ENCODE measurements at regions not wholly inside any gene's neighbourhood (a gene's known extent, or its start where the extent isn't known, plus 50 kb on each side); places are given as distances from the start of the nearest gene placed in this dataset.

DNA sequence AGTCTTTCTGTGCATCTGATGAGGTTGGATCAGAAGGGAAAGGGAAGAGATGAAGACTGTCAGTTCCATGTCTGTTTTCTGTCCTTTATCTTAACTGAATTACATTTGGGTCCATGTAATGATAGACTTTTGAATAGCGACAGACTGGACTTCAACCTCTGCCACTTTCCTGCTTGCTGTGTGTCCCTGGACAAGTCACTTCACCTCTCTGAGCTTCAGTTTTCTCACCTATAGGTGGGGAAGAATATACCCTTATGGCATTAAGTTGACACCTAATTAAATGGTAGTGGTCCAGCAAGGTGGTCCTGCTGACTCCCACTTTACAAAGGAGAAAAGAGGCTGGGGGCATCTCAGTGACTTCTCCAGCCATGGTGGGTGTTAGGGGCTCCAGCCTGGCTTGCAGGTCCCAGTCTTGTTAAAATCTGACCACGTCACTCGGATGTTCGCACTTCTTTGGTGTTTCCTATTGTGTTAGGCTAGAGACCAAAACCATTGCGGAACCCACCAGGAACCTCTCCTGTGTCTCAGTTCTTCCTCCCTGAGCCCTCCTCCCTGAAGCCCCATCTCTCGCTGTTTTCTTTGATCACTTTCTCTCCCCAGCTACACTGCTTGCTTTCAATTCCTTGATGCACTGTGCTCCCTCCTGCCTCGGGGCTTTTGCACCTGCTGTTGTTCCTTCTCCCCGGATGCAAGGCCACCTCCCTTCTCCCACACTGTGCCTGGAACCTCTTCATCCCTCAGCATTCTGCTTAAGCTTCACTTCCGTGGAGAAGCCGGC lies 256.5 kb downstream of the NSG2 start:
- Histone ChIP-seq H3K4me1 (no peaks in the 10 kb centered on the region), H3K9me3 (no peaks in the 10 kb centered on the region), H3K27me3 (peaks cover 4% of the 10 kb centered on the region), H3K4me3 (no peak overlapping the region), H3K36me3 (no peaks in the 10 kb centered on the region), H3K27ac (no peak overlapping the region)
- DNase-seq (no peak), ATAC-seq (no peak)
- intact Hi-C loops (cut with DNase I) = no loop called here
- TF ChIP-seq, protein P1, sequence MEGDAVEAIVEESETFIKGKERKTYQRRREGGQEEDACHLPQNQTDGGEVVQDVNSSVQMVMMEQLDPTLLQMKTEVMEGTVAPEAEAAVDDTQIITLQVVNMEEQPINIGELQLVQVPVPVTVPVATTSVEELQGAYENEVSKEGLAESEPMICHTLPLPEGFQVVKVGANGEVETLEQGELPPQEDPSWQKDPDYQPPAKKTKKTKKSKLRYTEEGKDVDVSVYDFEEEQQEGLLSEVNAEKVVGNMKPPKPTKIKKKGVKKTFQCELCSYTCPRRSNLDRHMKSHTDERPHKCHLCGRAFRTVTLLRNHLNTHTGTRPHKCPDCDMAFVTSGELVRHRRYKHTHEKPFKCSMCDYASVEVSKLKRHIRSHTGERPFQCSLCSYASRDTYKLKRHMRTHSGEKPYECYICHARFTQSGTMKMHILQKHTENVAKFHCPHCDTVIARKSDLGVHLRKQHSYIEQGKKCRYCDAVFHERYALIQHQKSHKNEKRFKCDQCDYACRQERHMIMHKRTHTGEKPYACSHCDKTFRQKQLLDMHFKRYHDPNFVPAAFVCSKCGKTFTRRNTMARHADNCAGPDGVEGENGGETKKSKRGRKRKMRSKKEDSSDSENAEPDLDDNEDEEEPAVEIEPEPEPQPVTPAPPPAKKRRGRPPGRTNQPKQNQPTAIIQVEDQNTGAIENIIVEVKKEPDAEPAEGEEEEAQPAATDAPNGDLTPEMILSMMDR (IDR thresholded peaks at IDR 0.05) = no peak

DNA sequence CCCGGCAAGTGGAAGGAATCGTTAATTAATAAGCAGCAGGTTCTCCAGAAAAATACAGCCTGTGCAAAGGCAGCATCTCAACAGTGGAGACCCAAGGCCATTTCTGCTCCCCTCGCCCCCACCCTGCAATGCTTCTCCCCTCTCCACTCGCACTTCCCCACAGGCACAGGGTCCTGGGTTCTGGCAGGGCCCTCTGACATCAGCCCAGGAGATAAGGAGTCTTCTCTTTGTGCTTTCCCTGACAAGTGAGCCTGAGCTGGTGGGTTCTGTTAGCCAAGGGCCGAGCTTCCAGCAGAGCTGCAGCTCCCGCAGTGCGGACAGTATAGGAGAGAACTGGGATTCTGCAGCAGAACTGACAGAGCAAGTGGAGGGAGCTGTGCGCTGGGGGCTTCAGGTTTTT lies 257.5 kb downstream of the NSG2 start:
- H3K27me3 ChIP-seq = peaks cover 4% of the 10 kb centered on the region
- TF ChIP-seq, protein P1 (IDR thresholded peaks at IDR 0.05) = no peak
- intact Hi-C loops (cut with DNase I) = no loop called here
- H3K36me3 ChIP-seq = no peaks in the 10 kb centered on the region
- ATAC-seq (no peak), DNase-seq (no peak)
- no peaks in the 10 kb centered on the region for H3K4me1 ChIP-seq
- H3K27ac ChIP-seq = no peak overlapping the region
- H3K4me3 ChIP-seq = no peak overlapping the region
- no peaks in the 10 kb centered on the region for H3K9me3 ChIP-seq

DNA sequence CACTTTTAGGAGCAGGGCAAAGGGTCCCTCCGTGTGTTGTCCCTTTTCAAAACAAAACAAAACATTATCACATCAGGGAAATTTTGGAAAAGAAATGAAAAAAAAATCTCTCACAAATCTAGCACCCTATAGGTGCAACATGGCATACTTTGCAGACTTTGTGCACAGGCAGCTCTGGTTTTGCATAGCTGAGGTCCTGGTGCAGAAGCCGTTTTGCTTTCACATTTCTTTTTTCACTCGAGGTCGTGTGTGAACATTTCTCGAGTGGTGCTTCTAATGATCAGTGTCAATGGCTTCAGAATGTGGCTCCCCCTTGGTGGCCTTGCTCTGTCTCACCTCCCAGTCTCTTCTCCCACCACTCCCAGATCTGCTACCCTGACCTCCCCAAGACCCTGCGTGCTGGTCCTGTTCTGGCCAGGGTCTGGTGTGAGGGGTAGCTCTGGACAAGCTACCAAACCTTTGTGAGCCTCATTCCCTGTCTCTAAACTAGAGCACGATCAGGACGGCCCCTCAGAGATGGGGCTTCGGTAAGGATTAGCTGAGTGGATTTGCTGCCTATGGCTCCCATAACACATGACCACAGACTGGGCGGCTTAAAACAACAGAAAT lies 258.0 kb downstream of the NSG2 start:
- Histone ChIP-seq H3K4me3 (no peak overlapping the region), H3K9me3 (no peaks in the 10 kb centered on the region), H3K27ac (no peak overlapping the region), H3K27me3 (peaks cover 4% of the 10 kb centered on the region), H3K36me3 (no peaks in the 10 kb centered on the region), H3K4me1 (no peaks in the 10 kb centered on the region)
- intact Hi-C loops (cut with DNase I) = no loop called here
- no peak for DNase-seq
- ATAC-seq = no peak
- TF ChIP-seq, protein P1 (IDR thresholded peaks at IDR 0.05) = no peak

DNA sequence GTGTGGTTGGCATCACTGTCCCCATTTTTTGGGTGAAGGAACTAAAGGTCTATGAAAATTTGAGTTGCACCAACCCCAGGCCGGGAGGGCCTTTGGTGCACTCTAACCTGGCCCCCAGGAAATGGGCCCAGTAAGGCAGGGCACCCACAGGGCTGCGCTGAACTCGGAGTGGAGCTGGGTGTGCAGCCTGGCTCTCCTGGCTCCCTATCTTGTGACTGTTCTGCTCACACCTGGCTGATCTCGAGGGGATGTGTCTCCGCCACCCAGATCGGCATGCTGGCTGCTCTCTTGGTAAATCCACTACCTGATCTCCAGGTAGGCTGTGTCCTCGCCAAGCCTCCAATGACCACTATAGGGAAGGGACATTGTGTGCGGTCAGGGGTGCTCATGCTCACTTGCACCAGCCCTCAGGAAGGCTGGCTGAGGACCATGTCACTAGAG lies 259.8 kb downstream of the NSG2 start:
- H3K27ac ChIP-seq = no peak overlapping the region
- peaks cover 4% of the 10 kb centered on the region for H3K27me3 ChIP-seq
- no peaks in the 10 kb centered on the region for H3K4me1 ChIP-seq
- H3K4me3 ChIP-seq = no peak overlapping the region
- no peaks in the 10 kb centered on the region for H3K9me3 ChIP-seq
- TF ChIP-seq, protein P1 (IDR thresholded peaks at IDR 0.05) = no peak
- no peak for ATAC-seq
- no peak for DNase-seq
- no peaks in the 10 kb centered on the region for H3K36me3 ChIP-seq
- intact Hi-C loops (cut with DNase I) = no loop called here

DNA sequence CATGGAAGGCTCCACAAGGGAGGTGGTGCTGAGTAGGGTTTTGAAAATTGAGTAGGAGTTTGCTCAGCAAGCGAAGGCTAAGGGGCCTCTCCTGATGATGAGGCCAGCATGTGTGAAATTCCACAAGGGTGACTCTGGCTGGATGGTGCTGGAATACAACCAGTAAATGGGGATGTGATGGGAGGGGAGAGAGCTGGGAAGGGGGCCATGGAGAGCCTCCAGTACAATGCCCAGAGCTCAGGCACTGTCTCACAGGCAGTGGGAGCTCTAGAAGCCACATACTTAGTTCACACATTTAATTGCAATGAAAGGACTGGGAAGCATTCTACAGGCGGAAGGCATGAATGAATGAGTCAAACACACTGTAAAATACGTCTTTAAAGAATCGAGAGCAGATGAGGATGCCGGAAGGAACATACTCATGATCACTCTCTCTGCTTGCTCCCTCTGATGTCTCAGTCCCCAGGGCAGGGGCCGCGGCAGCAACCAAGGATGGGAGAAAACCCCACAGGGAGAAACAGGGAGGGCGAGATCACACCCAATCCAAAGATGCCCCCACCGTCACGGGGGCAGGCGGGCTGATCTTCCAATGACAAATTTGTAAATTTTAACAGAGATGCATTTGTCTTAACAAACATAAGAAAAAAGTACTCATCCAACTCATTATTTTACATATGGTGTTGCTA lies 261.0 kb downstream of the NSG2 start:
- Histone ChIP-seq H3K27ac (no peak overlapping the region), H3K4me3 (no peak overlapping the region), H3K4me1 (no peaks in the 10 kb centered on the region), H3K9me3 (no peaks in the 10 kb centered on the region), H3K27me3 (peaks cover 9% of the 10 kb centered on the region), H3K36me3 (no peaks in the 10 kb centered on the region)
- ATAC-seq = no peak
- DNase-seq = no peak
- TF ChIP-seq, protein P1 (IDR thresholded peaks at IDR 0.05) = no peak
- intact Hi-C loops (cut with DNase I) = no loop called here

Data from upper lobe of right lung (tissue), 1 donor.